ENCODE measurements at regions not wholly inside any gene's neighbourhood (a gene's known extent, or its start where the extent isn't known, plus 50 kb on each side); places are given as distances from the start of the nearest gene placed in this dataset.

DNA sequence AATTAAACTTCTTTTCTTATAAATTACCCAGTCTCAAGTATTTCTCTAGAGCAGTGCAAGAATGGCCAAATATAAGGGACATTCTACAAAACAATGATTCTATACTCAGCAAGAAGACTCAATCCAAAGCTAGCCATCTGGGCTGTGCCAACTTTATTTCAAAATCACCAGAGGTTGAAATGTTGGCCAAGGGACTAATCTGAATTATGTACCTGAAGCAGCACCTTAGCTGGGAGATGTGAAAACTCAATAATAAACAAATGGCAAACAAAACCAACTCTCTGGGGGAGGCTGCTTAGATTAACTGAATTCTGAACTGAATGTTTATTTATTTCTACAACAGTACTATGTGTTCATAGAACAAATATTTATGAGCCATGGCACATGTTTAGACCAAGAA, 251.3 kb downstream of the RDH14 start:
- BruUV-seq (replicated peaks): no TSS peak
- Histone ChIP-seq H3K4me3 (replicated peaks in 1 of 3; ENCODE audit: insufficient read depth in 1 of 3, low read depth in 1 of 3, low read length in 3 of 3) (no peak overlapping the region), H3K9me3 (replicated peaks; ENCODE audit: control insufficient read depth, insufficient read depth, low read length) (peaks cover 4% of the 10 kb centered on the region), H3K9ac (replicated peaks; ENCODE audit: extremely low read depth, insufficient read depth, low read length) (no peak overlapping the region), H3K9me1 (replicated peaks; ENCODE audit: control insufficient read depth, extremely low read depth, insufficient read depth, low read length) (peaks cover 2% of the 10 kb centered on the region), H2AFZ (ENCODE audit: low read depth, low read length) (no peak overlapping the region), H3K36me3 (ENCODE audit: control insufficient read depth in 2 of 2, extremely low read depth in 1 of 2, insufficient read depth in 2 of 2, low read length in 2 of 2) (peaks cover 0 to 15% of the 10 kb centered on the region in 2 experiments), H3K27ac (ENCODE audit: insufficient read depth, low read depth, low read length) (no peak overlapping the region), H3K4me1 (ENCODE audit: control insufficient read depth, extremely low read depth, insufficient read depth, low read length) (no peaks in the 10 kb centered on the region), H3K4me2 (ENCODE audit: insufficient read depth, low read length) (no peak overlapping the region), H4K20me1 (replicated peaks; ENCODE audit: control insufficient read depth, extremely low read depth, insufficient read depth, low read length) (no peaks in the 10 kb centered on the region), H3K27me3 (ENCODE audit: control insufficient read depth in 2 of 2, insufficient read depth in 2 of 2, low read length in 2 of 2) (no peaks in the 10 kb centered on the region), H3K79me2 (ENCODE audit: control insufficient read depth, insufficient read depth, low read length) (peaks cover 40% of the 10 kb centered on the region)
- ChIA-PET CTCF (interaction anchor here (1.0 kb wide), 1 partner anchor 8 kb away, joined by 3 read pairs; no protein-coding TSS in a partner anchor), POLR2A (no interaction called here)
- dilution Hi-C loops (cut with MboI; ENCODE audit: extremely low pct_ligation_motif_present, low sequenced_read_pairs): no loop called here
- DNase-seq (ENCODE audit: low read depth, low spot score): no peak
- TF ChIP-seq FOS (IDR thresholded peaks at IDR 0.05; ENCODE audit: borderline replicate concordance, insufficient read depth, low read length): no peak
- no peak for TF ChIP-seq EZH2 (IDR thresholded peaks at IDR 0.05; ENCODE audit: borderline replicate concordance, low read depth, low read length, severe bottlenecking)
- no peak for TF ChIP-seq MYC (IDR thresholded peaks at IDR 0.05; ENCODE audit: low read depth, low read length)
- TF ChIP-seq, protein P1, sequence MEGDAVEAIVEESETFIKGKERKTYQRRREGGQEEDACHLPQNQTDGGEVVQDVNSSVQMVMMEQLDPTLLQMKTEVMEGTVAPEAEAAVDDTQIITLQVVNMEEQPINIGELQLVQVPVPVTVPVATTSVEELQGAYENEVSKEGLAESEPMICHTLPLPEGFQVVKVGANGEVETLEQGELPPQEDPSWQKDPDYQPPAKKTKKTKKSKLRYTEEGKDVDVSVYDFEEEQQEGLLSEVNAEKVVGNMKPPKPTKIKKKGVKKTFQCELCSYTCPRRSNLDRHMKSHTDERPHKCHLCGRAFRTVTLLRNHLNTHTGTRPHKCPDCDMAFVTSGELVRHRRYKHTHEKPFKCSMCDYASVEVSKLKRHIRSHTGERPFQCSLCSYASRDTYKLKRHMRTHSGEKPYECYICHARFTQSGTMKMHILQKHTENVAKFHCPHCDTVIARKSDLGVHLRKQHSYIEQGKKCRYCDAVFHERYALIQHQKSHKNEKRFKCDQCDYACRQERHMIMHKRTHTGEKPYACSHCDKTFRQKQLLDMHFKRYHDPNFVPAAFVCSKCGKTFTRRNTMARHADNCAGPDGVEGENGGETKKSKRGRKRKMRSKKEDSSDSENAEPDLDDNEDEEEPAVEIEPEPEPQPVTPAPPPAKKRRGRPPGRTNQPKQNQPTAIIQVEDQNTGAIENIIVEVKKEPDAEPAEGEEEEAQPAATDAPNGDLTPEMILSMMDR (IDR thresholded peaks at IDR 0.05; ENCODE audit: extremely low read depth in 1 of 2, insufficient read depth in 1 of 2, low read depth in 1 of 2, low read length in 2 of 2): no peak
- intact Hi-C loops (cut with micrococcal nuclease): loop anchor here (10.0 kb wide), 1 partner anchor 434 kb away; the partner anchor contains the start of gene KCNS3
- no peak for FAIRE-seq

DNA sequence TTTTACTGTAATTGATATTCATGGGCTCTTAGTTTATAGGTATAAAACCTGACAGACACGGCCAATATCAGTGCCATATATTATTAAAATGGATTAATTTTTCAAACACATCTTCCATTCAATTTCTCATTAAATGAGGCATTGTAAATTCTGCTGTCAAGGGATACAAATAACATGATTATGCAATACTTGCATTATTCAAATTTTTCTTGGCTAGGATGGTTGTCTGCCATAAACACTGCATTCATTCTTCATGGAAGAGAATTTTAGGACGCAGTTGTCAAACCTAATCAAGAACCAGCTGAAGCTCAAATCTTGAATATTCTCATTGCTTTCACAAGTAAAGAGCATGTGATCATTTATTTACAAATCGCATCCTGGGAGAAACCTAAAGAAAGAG, 255.6 kb downstream of the RDH14 start:
- no TSS peak for BruUV-seq (replicated peaks)

More for the DNA sequence above, 255.6 kb downstream of the RDH14 start:
- no peak for TF ChIP-seq EZH2 (IDR thresholded peaks at IDR 0.05; ENCODE audit: borderline replicate concordance, low read depth, low read length, severe bottlenecking)
- TF ChIP-seq GATA2 (IDR thresholded peaks at IDR 0.05; ENCODE audit: insufficient read depth, insufficient read length, low read depth, low read length): no peak
- no peak for TF ChIP-seq POLR2A (IDR thresholded peaks at IDR 0.05; ENCODE audit: low read depth, low read length)
- TF ChIP-seq, protein P2, sequence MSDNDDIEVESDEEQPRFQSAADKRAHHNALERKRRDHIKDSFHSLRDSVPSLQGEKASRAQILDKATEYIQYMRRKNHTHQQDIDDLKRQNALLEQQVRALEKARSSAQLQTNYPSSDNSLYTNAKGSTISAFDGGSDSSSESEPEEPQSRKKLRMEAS (IDR thresholded peaks at IDR 0.05; ENCODE audit: insufficient read depth, insufficient read length): no peak
- no peak for TF ChIP-seq FOS (IDR thresholded peaks at IDR 0.05; ENCODE audit: borderline replicate concordance, insufficient read depth, low read length)
- TF ChIP-seq POLR2AphosphoS5 (IDR thresholded peaks at IDR 0.05; ENCODE audit: insufficient read depth, low read depth, low read length): no peak
- TF ChIP-seq, protein P1 (IDR thresholded peaks at IDR 0.05; ENCODE audit: extremely low read depth in 1 of 2, insufficient read depth in 1 of 2, low read depth in 1 of 2, low read length in 2 of 2): no peak
- TF ChIP-seq MYC (IDR thresholded peaks at IDR 0.05; ENCODE audit: low read depth, low read length): no peak
- no peak for TF ChIP-seq JUN (IDR thresholded peaks at IDR 0.05; ENCODE audit: borderline replicate concordance, insufficient read depth, insufficient read length, low read depth)
- no peak overlapping the region for H2AFZ ChIP-seq (ENCODE audit: low read depth, low read length)
- H4K20me1 ChIP-seq (replicated peaks; ENCODE audit: control insufficient read depth, extremely low read depth, insufficient read depth, low read length): no peaks in the 10 kb centered on the region
- H3K4me1 ChIP-seq (ENCODE audit: control insufficient read depth, extremely low read depth, insufficient read depth, low read length): peaks cover 26% of the 10 kb centered on the region
- ChIA-PET POLR2A (no interaction called here), CTCF (no interaction called here)
- H3K4me2 ChIP-seq (ENCODE audit: insufficient read depth, low read length): no peak overlapping the region
- no peak for FAIRE-seq
- DNase-seq (ENCODE audit: low read depth, low spot score): no peak
- peaks cover 0 to 14% of the 10 kb centered on the region in 2 experiments for H3K36me3 ChIP-seq (ENCODE audit: control insufficient read depth in 2 of 2, extremely low read depth in 1 of 2, insufficient read depth in 2 of 2, low read length in 2 of 2)
- intact Hi-C loops (cut with micrococcal nuclease): loop anchor here (10.0 kb wide), 1 partner anchor 430 kb away; the partner anchor contains the start of gene KCNS3
- H3K4me3 ChIP-seq (replicated peaks in 1 of 3; ENCODE audit: insufficient read depth in 1 of 3, low read depth in 1 of 3, low read length in 3 of 3): no peak overlapping the region
- H3K9ac ChIP-seq (replicated peaks; ENCODE audit: extremely low read depth, insufficient read depth, low read length): no peak overlapping the region
- H3K9me3 ChIP-seq (replicated peaks; ENCODE audit: control insufficient read depth, insufficient read depth, low read length): no peaks in the 10 kb centered on the region
- H3K9me1 ChIP-seq (replicated peaks; ENCODE audit: control insufficient read depth, extremely low read depth, insufficient read depth, low read length): peaks cover 2% of the 10 kb centered on the region
- no peaks in the 10 kb centered on the region for H3K27me3 ChIP-seq (ENCODE audit: control insufficient read depth in 2 of 2, insufficient read depth in 2 of 2, low read length in 2 of 2)
- peaks cover 82% of the 10 kb centered on the region for H3K79me2 ChIP-seq (ENCODE audit: control insufficient read depth, insufficient read depth, low read length)
- dilution Hi-C loops (cut with MboI; ENCODE audit: extremely low pct_ligation_motif_present, low sequenced_read_pairs): no loop called here
- no peak overlapping the region for H3K27ac ChIP-seq (ENCODE audit: insufficient read depth, low read depth, low read length)

Measured in endothelial cell of umbilical vein (primary cell).